Stimulated activated CD4-positive, alpha-beta T cell treated with anti-CD3 and anti-CD28 coated beads, TNF-alpha, amount 100 ng/mL, for 24 hours (primary cell): ENCODE measurements at regions not wholly inside any gene's neighbourhood (a gene's known extent, or its start where the extent isn't known, plus 50 kb on each side); places are given as distances from the start of the nearest gene placed in this dataset.

Source experiments
- DNase-seq, 3 experiments: peaks; one replicate each; pipeline ENCODE4 v3.0.0-alpha.2; 2020; ENCODE audit warnings: low read depth in 3 of 3

- DNase-seq = no peak
Measured at GRCh38 chr6:140599916-140600315, 1225.5 kb upstream of the CITED2 start.

DNA sequence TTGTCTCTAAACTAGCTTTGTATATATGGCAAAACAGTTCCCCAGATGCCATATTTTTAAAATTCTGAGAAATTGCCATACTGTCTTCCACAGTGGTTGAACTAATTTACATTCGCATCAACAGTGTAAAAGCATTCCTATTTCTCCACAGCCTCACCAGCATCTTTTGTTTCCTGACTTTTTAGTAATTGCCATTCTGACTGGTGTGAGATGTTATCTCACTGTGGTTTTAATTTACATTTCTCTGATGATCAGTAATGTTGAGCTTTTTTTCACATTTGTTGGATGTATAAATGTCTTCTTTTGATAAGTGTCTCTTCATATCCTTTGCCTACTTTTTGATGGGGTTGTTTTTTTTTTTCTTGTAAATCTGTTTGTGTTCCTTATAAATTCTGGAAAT is 1222.7 kb upstream of the CITED2 start:
- no peak for DNase-seq

- no peak for DNase-seq
Measured at GRCh38 chr6:140594806-140595128, 1220.3 kb upstream of the CITED2 start.

GRCh38 chr6:140592877-140593276 is 1218.4 kb upstream of the CITED2 start:
- DNase-seq = no peak

DNA sequence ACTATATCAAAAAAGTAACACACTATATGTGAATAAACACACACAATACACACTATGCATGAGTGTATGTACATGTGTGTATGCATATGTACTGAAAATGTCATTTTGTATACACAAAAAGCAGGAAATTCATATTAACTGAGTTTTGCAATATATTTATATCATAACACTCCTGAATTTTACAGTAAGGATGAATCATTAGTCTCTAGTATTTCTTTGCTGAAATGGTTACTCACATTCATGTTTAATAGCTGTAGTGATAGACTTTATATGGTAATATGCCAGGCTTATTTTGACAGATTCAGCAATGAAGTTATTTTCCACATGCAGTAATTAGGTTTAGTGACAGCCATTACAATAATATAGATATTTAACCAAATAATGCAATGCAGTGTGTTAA is 1216.2 kb upstream of the CITED2 start:
- no peak for DNase-seq

DNA sequence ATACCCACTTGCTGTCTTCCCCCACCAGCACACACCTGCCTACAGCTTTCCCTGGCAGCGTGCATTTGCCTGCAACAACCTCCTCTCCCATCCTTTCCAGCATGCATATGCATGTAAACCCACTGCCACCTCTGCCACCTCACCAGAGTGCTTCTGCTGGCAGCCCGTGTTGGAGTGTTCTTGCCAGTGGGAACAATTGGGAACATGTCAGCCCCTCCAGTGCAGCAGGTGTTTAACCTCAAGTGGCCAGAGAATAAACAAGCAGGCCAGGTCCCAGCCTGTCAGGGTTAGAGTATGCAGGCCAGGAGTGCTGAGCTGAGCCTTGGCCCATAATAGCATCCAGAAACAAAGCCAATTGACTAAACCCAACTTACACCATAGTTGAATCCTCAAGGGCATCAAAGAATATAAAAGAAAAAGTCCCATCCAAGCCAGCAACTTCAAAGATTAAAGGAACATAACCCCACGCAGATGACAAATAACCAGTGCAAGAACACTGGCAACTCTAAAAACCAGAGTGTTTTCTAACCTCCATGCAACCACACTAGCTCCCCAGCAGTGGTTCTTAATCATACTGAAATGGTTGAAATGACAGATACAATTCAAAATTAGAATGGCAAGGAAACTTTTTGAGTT is 1212.1 kb upstream of the CITED2 start:
- no peak for DNase-seq

GRCh38 chr6:140581601-140582000 is 1207.2 kb upstream of the CITED2 start:
- no peak for DNase-seq

DNA sequence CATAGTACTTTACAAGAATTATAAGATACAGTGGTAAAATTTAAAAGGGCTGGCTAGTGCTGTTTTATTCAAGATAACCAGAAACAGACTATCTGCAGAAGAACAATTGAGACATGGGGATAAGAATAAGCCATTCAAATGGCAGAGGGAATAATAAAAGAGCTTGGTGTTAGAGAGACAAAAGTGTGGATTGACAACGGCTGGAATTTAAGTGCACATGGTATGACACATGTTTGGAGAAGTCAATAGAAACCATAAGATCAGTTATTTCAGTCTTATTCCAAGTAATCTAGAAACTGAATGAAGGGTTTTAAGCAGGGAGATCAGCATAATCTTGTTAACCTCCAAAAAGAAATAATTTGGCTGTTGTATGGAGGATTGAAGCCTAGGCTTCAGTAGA is 1205.5 kb upstream of the CITED2 start:
- no peak for DNase-seq

- no peak for DNase-seq
Measured at GRCh38 chr6:140576004-140576555, 1201.6 kb upstream of the CITED2 start.

DNA sequence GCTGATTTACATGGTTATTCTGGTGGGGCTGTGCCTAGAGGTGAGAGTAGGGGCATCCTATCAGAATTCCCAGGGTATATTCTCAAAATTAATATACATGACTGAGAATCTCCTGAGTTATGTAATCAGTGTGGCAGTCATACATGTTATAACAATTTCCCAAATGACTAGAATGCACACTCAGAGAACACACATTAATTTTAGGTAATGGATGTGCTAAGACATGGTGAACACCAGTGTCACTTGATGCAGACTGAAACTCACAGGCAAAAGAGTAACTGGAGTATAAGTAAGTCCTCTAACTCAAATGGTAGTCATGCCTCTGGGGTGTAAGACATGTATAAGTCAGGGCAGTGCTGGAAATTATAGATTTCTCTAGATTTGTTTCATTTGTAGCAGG is 1198.4 kb upstream of the CITED2 start:
- DNase-seq = no peak

GRCh38 chr6:140572129-140572528 is 1197.7 kb upstream of the CITED2 start:
- DNase-seq = no peak

DNA sequence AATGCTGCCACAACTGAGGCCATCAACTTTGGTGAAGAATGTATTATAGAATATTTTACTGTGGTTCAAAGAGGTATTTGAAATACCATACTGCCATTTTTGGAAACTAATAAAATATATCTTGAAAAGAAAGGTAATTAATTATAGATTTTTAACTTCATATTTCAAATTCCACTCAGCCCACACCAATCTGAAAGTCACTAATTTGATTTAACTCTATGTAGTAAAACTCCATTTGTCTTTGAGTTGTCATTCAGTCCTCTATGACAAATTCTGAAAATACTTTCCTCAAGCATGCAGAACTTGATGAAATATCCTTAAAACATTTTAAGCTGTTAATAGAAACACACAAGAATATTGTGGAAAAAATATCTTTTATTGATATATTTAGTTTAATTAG is 1196.7 kb upstream of the CITED2 start:
- no peak for DNase-seq

DNA sequence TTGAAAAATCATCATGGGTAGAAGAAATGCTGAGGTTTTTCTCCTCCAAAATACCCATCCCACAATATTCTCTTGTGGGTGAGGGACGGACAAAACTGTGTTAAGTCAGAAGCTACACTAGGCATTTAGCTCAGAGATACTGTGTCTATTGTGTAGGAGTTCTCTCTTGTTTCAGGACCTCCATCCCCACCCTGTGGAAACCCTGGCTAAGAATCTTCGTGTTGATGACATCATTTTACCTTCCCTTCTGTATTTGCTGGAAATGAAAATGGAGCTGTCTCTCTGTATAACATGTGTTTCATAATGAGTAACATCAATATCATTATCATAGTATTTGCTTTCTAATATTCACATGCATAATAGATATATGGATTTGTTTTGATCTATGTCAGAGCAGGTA is 1193.0 kb upstream of the CITED2 start:
- DNase-seq = no peak

GRCh38 chr6:140566781-140567277 is 1192.4 kb upstream of the CITED2 start:
- no peak for DNase-seq

- DNase-seq = no peak
Measured at GRCh38 chr6:140563728-140564127, 1189.3 kb upstream of the CITED2 start.

- DNase-seq = no peak
Measured at GRCh38 chr6:140561701-140562100, 1187.3 kb upstream of the CITED2 start.

DNA sequence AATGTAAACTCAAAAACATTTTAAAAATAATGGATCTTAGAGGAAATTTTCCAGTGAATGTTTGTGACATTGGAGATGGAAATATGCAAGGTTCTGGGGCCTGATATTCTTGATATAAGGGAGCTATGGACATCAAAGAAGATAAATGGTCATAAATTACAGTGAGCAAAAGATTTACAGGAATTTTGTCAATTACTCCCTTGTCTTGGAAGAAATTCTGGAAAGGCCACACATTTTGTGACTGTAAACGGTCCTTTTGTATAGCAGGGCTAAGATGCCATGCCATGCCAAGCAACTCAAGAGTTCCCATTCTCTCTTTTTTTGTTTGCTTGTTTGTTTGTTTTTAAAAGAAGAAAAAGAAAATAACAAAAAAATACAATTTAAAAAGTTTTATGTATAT is 1186.2 kb upstream of the CITED2 start:
- DNase-seq = no peak

DNA sequence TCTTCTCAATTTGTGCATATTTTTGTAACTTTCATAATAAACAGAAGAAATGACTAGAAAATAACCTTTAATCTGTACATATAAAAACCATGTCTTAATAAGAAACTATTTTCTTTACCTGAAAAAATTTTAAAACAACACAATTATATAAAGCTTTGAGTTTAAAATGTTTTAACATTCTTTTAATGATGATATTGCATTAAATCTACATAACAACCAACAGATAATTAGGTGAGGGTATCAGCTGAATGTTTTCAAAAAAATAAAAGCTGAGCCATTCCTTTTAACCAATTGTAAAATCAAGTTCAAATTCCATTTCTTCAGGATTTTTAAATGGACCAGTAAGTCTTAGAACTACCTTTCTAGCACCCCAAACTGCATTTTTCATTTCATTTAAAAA is 1185.0 kb upstream of the CITED2 start:
- DNase-seq = no peak

- DNase-seq = no peak
Measured at GRCh38 chr6:140554421-140554820, 1180.0 kb upstream of the CITED2 start.

- no peak for DNase-seq
Measured at GRCh38 chr6:140548366-140548765, 1173.9 kb upstream of the CITED2 start.

DNA sequence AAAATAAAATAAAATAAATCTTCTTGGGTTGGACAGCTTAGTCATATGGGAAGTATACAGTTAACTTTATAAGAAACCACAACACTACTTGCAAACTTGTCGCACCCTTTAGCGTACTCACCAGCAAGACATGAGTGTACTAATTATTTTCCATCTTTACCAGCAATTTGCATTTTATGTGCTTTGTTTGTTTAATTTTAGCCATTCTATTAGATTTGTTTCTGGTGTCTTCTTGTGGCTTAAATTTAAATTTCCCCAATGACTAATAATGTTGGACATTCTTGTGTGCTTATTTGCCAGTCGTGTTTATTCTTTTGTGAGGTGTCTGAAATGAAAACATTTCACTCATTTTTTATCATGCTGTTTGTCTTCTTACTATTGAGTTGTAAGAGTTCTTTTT is 1172.2 kb upstream of the CITED2 start:
- no peak for DNase-seq

DNA sequence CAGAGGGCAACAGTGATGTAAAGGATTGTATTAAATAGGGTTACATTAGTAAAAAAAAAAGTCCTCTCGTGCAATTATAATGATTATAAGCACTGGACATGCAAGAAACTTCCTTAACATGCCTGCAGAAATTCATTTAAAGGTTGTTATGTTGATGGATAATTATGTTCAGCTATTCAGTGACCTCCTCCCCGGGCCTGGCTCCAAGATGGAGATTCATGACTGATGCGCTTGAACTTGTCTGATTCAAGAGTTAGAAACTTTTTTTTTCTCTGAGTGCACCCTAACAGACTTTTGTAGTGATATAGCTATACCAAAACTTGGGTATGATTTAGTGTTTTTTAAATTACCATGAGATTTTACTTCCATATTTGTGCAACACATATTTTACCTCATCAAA is 1170.0 kb upstream of the CITED2 start:
- no peak for DNase-seq

GRCh38 chr6:140542863-140543262 is 1168.4 kb upstream of the CITED2 start:
- no peak for DNase-seq

GRCh38 chr6:140541288-140541687 is 1166.8 kb upstream of the CITED2 start:
- DNase-seq = no peak
